BLaER1 (cell line): ENCODE measurements at regions not wholly inside any gene's neighbourhood (a gene's known extent, or its start where the extent isn't known, plus 50 kb on each side); places are given as distances from the start of the nearest gene placed in this dataset.
"Not testable (repeated sequence)": the region's sequence is repeated elsewhere in the genome, so short reads cannot be mapped to it uniquely, and the experiment has no call there.

Experiments used
- H3K27ac ChIP-seq: shearing (Covaris generic); formaldehyde crosslinking; 2 replicates; pipeline ENCODE4 v1.8.1; 2022
- H3K27me3 ChIP-seq: shearing (Covaris generic); formaldehyde crosslinking; 2 replicates; pipeline ENCODE4 v1.8.1; 2022
- H3K36me3 ChIP-seq: shearing (Covaris generic); formaldehyde crosslinking; 2 replicates; pipeline ENCODE4 v1.8.1; 2022
- H3K4me1 ChIP-seq: shearing (Covaris generic); formaldehyde crosslinking; 2 replicates; pipeline ENCODE4 v1.8.1; 2022
- H3K4me2 ChIP-seq: shearing (Covaris generic); formaldehyde crosslinking; 2 replicates; pipeline ENCODE4 v1.8.1; 2022
- H3K4me3 ChIP-seq: shearing (Covaris generic); formaldehyde crosslinking; 2 replicates; pipeline ENCODE4 v1.8.1; 2022
- H3K9ac ChIP-seq: shearing (Covaris generic); formaldehyde crosslinking; 2 replicates; pipeline ENCODE4 v1.8.1; 2022
- H3K9me3 ChIP-seq: shearing (Covaris generic); formaldehyde crosslinking; 2 replicates; pipeline ENCODE4 v1.8.1; 2022
- H4K20me1 ChIP-seq: shearing (Covaris generic); formaldehyde crosslinking; 2 replicates; pipeline ENCODE4 v1.8.1; 2022
- Cebpa-rat ChIP-seq: shearing (Covaris generic); IDR thresholded peaks from 2 replicates; pipeline ENCODE4 v1.8.1; 2022

DNA sequence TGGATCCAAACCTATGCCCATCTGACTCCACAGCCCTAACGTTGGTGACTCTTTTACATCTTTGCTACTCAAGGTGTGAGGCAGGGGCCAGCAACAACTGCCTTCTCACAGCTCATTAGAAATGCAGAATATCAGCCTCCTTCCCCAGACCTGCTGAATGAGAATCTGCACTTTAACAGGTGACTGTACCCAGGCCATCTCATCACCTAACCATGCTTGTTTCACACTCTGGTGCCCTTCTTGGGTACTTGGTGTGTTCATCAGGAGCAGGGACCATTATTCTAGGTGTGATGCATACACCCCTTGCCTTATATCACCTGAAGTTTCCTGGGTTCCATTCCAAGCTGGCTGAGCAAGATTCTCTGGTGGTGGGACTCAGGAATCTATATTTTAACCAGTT, 196.3 kb upstream of the LMCD1 start:
- TF ChIP-seq Cebpa-rat, result no peak
- Histone ChIP-seq H3K36me3 (no peaks in the 10 kb centered on the region), H3K4me3 (no peak overlapping the region), H3K9ac (no peak overlapping the region), H3K4me1 (0 out of 2 replicates have a peak, but pooled peaks cover 8% of the 10 kb centered on the region), H4K20me1 (no peaks in the 10 kb centered on the region), H3K9me3 (peaks cover 13% of the 10 kb centered on the region), H3K4me2 (no peak overlapping the region), H3K27ac (no peak overlapping the region), H3K27me3 (no peaks in the 10 kb centered on the region)

DNA sequence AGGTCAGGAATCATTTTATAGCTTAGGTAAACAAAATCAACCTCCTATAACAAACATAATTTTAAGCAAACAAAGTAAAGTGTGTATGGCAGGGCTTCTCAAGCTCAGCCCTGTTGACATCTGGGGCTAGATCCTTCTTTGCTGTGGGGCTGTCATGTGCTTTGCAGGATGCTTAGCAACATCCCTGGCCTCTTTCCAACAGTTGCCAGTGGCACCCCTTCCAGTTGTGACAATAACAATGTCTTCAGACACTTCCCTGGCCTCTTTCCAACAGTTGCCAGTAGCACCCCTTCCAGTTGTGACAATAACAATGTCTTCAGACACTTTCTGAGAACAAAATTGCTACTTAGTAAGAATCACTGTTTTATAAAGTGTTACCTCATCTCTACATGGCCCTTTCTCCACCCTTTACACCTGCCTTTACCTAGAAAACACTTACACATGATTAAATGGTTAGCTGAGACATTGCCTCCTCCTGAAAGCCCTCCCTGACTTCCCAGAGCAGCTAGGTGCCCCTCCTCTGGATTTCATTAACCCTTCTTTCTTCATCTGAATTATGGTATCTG, 194.0 kb upstream of the LMCD1 start:
- H3K36me3 ChIP-seq, result no peaks in the 10 kb centered on the region

DNA sequence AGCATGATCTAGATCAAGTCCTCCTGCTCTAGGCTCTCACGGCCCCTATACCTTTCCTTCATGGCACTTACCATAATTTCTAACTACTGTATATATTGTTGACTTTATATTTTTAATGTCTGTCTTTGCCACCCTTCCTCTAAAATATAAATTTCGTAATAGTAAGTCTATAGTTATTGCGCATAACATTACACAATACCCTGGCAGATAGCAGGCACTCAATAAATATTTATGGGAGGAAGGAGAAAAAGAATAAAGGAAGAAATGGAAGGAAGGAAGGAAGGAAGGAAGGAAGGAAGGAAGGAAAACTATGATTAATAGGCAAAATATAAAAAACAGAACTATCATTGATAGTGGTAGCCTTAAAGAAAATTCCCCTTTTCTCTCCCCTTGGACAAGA, 190.3 kb upstream of the LMCD1 start:
- H3K27ac ChIP-seq, result no peak overlapping the region
- H3K4me2 ChIP-seq, result no peak overlapping the region
- no peaks in the 10 kb centered on the region for H3K36me3 ChIP-seq
- H3K9ac ChIP-seq, result no peak overlapping the region
- H4K20me1 ChIP-seq, result no peaks in the 10 kb centered on the region
- H3K4me1 ChIP-seq, result no peaks in the 10 kb centered on the region
- no peaks in the 10 kb centered on the region for H3K27me3 ChIP-seq
- no peak overlapping the region for H3K4me3 ChIP-seq
- H3K9me3 ChIP-seq, result peaks cover 19% of the 10 kb centered on the region
- no peak for TF ChIP-seq Cebpa-rat

More for the DNA sequence above, 194.0 kb upstream of the LMCD1 start:
- Histone ChIP-seq H3K9ac (no peak overlapping the region), H4K20me1 (no peaks in the 10 kb centered on the region), H3K27me3 (no peaks in the 10 kb centered on the region), H3K4me2 (no peak overlapping the region), H3K9me3 (peaks cover 13% of the 10 kb centered on the region), H3K4me3 (no peak overlapping the region), H3K4me1 (no peaks in the 10 kb centered on the region), H3K27ac (no peak overlapping the region)
- TF ChIP-seq Cebpa-rat, result no peak

DNA sequence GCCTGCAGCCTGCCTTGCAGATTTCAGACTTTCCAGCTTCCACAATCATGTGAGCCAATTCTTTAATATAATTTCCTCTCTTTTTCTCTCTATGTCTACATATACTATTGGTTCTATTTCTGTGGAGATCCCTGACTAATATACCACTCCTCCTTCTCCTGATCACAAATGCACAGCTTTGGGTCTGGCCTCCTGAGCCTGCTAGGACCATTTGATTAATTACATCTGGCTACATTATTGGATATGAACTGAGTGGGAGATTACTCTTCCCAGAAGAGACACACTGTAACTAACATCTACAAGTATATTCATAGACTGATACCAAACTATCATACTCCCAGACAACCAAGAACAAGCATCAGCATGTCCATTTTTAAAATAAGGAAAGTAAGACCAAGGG, 188.9 kb upstream of the LMCD1 start:
- no peak overlapping the region for H3K4me2 ChIP-seq
- H3K27ac ChIP-seq, result no peak overlapping the region
- no peaks in the 10 kb centered on the region for H3K27me3 ChIP-seq
- no peak for TF ChIP-seq Cebpa-rat
- H3K36me3 ChIP-seq, result no peaks in the 10 kb centered on the region
- peaks cover 17% of the 10 kb centered on the region for H3K9me3 ChIP-seq
- no peak overlapping the region for H3K4me3 ChIP-seq
- H3K9ac ChIP-seq, result no peak overlapping the region
- no peaks in the 10 kb centered on the region for H4K20me1 ChIP-seq
- no peaks in the 10 kb centered on the region for H3K4me1 ChIP-seq

DNA sequence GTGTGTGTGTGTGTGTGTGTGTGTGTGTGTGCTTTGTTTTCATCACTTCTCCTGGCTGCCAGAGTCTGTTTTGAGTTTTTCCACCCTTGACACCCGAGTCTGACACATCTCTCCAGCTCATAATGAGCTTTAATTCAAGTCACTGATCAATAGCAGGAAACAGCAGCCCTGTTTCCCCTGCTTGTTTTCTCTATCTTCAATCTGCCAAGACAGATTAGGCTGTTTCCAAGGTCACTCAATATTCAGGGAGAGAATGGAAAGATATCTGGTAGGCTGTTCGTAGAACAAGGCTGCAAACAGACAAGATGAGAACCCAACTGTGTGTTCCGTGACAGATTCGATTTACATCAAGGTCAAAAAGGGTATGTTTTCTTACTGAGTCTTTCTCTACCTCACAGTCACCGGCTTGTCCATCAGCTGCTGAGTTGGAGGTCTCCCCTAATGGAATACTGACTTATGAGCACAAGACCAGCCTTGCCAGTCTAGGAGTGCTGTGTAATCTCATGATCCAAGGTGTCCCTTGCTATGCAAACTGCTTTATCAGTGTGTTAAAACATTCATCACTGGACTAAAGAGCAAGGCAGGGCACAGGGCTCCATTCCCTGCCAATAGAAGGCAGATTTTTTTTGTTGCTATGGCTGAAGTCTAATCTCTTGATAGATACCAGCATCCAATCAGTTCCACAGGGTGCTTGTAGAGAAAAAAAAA, 187.9 kb upstream of the LMCD1 start:
- Histone ChIP-seq H3K9me3 (peaks cover 11% of the 10 kb centered on the region), H4K20me1 (no peaks in the 10 kb centered on the region), H3K9ac (no peak overlapping the region), H3K4me2 (no peak overlapping the region), H3K36me3 (no peaks in the 10 kb centered on the region), H3K27me3 (no peaks in the 10 kb centered on the region), H3K4me3 (no peak overlapping the region), H3K27ac (no peak overlapping the region), H3K4me1 (no peaks in the 10 kb centered on the region)
- TF ChIP-seq Cebpa-rat, result no peak

DNA sequence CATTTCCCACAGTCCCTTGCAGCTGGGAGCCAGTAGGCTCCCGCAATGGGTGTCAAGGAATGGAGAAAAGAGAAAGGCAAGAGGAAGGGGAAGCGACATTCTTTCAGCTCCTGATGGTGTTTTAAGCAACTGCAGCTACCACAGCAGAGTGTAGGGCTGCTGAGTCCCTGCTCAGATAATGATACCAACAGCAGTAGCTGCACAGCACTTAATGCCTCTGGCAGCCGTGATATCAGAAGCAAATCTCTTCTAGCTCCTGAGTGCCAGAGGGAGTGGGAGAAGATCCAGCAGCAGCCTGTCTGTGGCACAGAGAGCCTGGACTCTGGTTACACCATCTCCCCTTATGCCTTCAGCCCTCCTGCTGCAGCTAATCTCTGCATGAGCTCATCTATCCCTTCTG, 186.1 kb upstream of the LMCD1 start:
- not testable (repeated sequence) for H3K27me3 ChIP-seq, H3K4me3 ChIP-seq, H3K9ac ChIP-seq, H4K20me1 ChIP-seq, H3K27ac ChIP-seq, H3K36me3 ChIP-seq, H3K4me2 ChIP-seq, H3K4me1 ChIP-seq, H3K9me3 ChIP-seq

DNA sequence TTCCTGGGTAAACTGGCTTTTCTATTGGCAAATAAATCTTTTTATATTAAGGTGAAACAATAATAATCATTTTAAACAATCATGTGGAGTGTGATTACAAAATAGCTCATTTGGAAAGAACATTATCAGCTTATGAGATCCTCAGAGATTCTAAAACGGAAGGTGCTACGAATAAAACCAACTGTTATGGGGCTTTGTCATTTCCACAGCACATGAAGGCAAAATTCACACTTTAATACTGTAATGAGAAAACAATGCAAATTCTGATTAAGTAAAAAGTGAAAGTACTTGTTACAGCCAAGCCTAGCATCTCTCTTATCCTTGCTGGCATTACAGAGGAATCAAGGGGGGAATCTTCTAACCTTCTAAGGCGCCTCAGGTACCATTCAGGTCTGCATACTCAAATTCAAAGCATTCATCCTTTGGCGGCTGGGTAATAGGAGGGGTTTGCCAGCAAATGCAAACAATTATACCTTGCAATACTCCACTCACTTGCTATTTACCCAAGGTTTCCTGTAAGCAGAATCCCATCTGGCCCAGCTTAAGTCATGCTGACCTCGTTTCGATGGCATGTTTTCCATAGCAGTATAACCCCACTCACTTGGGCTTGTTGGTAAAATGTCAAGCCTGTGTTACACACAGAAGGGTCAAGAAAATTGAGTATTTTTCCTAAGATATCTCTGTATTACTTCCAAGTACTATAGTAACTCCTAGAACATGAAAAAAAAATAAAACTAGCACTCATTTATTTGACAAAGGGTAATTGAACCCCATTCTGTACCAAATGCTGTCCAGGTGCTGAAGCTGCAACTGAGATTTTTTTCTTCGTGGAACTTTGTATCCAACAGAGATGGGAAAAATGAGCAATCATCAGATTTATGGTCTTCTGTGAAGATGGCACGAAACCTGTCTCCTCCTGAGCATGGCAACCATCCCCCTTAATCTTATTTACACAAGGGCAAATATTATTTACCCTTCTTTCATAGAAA, 183.7 kb upstream of the LMCD1 start:
- no peak overlapping the region for H3K9ac ChIP-seq
- H3K4me2 ChIP-seq, result no peak overlapping the region

DNA sequence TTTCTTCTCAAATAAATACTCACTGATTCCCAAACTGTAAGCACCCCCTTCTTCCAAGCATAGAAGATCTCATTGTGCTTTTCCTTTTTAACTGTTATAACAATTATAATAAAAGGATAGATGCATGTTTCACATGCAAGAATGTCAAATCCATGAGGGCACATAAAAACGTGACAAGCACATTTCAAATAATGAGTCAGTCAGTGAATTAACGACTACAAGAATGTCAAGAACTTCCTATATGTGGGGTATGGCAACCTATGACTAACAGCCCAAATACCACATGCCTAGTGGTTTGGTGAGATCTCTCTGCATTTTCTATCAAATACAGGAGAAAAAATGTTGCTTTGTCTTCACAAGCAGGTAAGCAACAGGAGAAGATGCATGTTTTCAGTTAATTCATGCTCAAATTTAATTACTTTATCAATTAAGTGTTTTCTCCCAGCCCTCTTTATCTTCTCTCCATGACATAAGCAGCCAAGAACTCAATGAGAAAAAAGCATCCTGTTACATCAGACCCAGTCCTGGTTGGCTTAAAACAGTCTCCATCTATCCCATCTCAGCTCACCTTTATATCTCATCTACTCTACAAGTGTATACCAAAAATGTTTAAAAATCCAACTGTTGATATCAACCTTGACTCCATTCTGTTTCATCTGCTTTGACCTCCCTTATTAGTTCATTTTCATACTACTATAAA, 181.5 kb upstream of the LMCD1 start:
- no peak for TF ChIP-seq Cebpa-rat
- no peaks in the 10 kb centered on the region for H3K27me3 ChIP-seq
- H3K27ac ChIP-seq, result no peak overlapping the region
- H4K20me1 ChIP-seq, result no peaks in the 10 kb centered on the region
- H3K4me1 ChIP-seq, result no peaks in the 10 kb centered on the region
- no peak overlapping the region for H3K9ac ChIP-seq
- no peaks in the 10 kb centered on the region for H3K36me3 ChIP-seq
- H3K4me2 ChIP-seq, result no peak overlapping the region
- H3K9me3 ChIP-seq, result peaks cover 15% of the 10 kb centered on the region
- no peak overlapping the region for H3K4me3 ChIP-seq

More for the DNA sequence above, 183.7 kb upstream of the LMCD1 start:
- Histone ChIP-seq H3K27me3 (no peaks in the 10 kb centered on the region), H4K20me1 (no peaks in the 10 kb centered on the region), H3K9me3 (peaks cover 7% of the 10 kb centered on the region; the same call in 1 of the 2 replicates), H3K27ac (no peak overlapping the region), H3K36me3 (no peaks in the 10 kb centered on the region), H3K4me1 (no peaks in the 10 kb centered on the region), H3K4me3 (no peak overlapping the region)
- TF ChIP-seq Cebpa-rat, result no peak

DNA sequence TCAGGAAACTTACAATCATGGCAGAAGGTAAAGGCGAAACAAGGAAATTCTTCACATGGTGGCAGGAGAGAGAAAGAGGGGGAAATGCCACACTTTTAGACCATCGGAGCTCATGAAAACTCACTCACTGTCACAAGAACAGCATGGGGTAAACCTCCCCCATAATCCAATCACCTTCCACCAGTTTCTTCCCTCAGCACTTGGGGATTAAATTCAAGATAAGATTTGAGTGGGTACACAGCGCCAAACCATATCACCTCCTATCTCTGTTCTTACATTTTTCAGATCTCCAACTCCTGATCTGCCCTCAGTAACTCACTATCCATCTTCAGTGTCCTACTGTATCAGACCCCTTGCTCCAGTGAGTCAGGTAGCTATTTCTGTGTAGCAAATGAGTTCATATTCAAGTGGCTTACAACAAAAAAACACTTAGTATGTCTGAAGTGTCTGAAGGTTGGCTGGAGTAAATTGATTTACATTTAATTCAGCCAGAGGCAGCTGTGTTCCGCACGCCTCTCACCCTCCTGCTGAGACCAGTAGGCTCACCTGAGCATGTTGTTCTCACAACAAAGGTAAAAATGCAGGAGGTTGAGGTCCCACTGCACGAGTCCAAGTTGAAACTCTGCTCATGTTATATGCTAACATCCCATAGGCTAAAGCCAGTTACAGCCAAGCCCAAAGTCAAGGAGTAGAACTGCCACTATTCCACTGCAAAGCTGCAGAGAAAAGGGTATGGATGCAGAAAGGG, 180.7 kb upstream of the LMCD1 start:
- Histone ChIP-seq H3K4me2 (no peak overlapping the region), H3K36me3 (no peaks in the 10 kb centered on the region), H4K20me1 (no peaks in the 10 kb centered on the region), H3K4me3 (no peak overlapping the region), H3K27me3 (no peaks in the 10 kb centered on the region), H3K4me1 (no peaks in the 10 kb centered on the region), H3K27ac (no peak overlapping the region), H3K9me3 (peaks cover 19% of the 10 kb centered on the region), H3K9ac (no peak overlapping the region)
- no peak for TF ChIP-seq Cebpa-rat
